ENCODE measurements at regions not wholly inside any gene's neighbourhood (a gene's known extent, or its start where the extent isn't known, plus 50 kb on each side); places are given as distances from the start of the nearest gene placed in this dataset.
"Not testable (repeated sequence)": the region's sequence is repeated elsewhere in the genome, so short reads cannot be mapped to it uniquely, and the experiment has no call there.

GRCh38 chr16:5161888-5162287 lies 64.3 kb upstream of the EEF2KMT start:
- not testable (repeated sequence) for DNase-seq (ENCODE audit: low read depth in 2 of 2)

- DNase-seq (ENCODE audit: low read depth in 2 of 2) = not testable (repeated sequence)
Observed at GRCh38 chr16:5160010-5160409, 62.4 kb upstream of the EEF2KMT start.

DNA sequence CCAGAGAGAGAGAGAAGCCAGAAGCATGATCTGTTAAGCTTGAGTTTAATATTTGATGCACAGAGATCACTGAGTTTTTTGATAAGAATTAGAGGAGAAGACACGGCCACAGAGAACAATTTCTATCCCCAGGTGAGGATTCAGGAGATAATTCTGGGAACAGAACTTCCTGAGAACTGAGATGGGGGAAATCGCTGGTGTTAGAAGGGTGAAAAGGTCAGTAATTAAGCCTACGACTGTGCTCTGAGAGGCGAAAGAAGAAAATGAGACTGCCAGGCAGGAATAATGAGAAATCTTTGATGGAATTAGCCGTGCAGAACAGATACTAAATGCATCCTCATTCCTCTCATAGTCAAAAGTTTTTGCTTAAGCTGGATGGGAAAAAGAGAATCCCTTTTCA lies 61.9 kb upstream of the EEF2KMT start:
- not testable (repeated sequence) for DNase-seq (ENCODE audit: low read depth in 2 of 2)

- DNase-seq (ENCODE audit: low read depth in 2 of 2) = no peak
Observed at GRCh38 chr16:5158494-5158893, 60.9 kb upstream of the EEF2KMT start.

DNA sequence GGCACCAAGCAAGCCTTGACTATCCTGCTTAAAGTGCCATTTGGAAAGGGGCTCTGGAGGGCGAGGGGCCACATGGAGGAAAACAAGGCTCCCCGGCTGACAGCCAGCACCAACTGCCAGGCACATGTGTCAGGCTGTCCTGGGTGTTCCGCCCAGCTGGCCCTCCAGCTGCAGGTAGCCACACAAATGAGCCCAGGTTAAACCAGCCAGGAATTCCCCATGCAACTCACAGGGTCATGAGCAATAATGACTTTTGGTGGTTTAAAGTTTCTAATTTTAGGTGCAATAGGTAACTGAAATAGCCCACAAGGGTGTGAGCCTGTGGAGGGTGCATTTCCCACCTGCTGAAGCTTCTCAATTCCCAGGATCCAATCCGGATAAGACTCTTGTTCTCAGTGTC lies 58.9 kb upstream of the EEF2KMT start:
- not testable (repeated sequence) for DNase-seq (ENCODE audit: low read depth in 2 of 2)

- DNase-seq (ENCODE audit: low read depth in 2 of 2) = not testable (repeated sequence)
Observed at GRCh38 chr16:5154006-5154405, 56.4 kb upstream of the EEF2KMT start.

DNA sequence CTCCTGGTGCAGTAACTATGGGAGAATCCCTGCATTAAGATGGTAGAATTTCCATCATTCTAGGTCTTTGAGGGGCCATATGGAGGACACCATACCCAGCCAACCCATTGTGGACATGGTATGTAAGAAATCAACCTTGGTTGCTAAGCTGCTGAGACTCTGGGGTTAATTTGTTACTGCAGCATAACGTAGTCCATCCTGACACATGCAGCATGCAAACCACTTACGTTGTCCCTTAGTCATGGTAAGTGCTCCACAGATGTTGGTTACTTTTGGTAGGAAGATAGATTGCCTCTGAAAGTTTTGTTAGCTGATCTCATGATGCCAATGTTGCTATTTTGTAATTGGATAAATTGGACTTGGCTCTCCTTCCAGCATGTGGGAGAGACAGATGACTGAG lies 53.8 kb upstream of the EEF2KMT start:
- not testable (repeated sequence) for DNase-seq (ENCODE audit: low read depth in 2 of 2)

Data from stimulated activated CD4-positive, alpha-beta T cell treated with anti-CD3 and anti-CD28 coated beads, Interleukin-15, amount 100 ng/mL, for 48 hours (primary cell).